Heart right ventricle (tissue), 16 donors: ENCODE measurements at regions not wholly inside any gene's neighbourhood (a gene's known extent, or its start where the extent isn't known, plus 50 kb on each side); places are given as distances from the start of the nearest gene placed in this dataset.

Source experiments
- ATAC-seq, 8 donors: fragments of 200-7000 bp; cut with Tn5 transposase; one replicate each; pipeline ENCODE4 v1.9.1; 2020; ENCODE audit warnings: mild to moderate bottlenecking in 8 of 8, moderate library complexity in 8 of 8, moderate number of reproducible peaks in 1 of 8
- DNase-seq, 2 donors: peaks; one replicate each; pipeline ENCODE4 v3.0.0-alpha.2; 2020
- H3K27ac ChIP-seq, 10 donors: fragments of 200-600 bp; sonication (generic) in 2 of 10; one replicate each; pipeline versions ENCODE4 v1.5.0 to v1.8.0; 2020 to 2022; ENCODE audit warnings: mild to moderate bottlenecking in 3 of 10
- H3K27me3 ChIP-seq, 7 donors: fragments of 200-600 bp; one replicate each; pipeline ENCODE4 v1.8.0; 2021 to 2022; ENCODE audit warnings: mild to moderate bottlenecking in 2 of 7
- H3K36me3 ChIP-seq, 9 donors: fragments of 200-600 bp; sonication (generic) in 1 of 9; one replicate each; pipeline versions ENCODE4 v1.5.0 to v1.8.0; 2020 to 2022; ENCODE audit warnings: mild to moderate bottlenecking in 2 of 9
- H3K4me1 ChIP-seq, 9 donors: fragments of 200-600 bp; sonication (generic) in 1 of 9; one replicate each; pipeline versions ENCODE4 v1.5.0 to v1.8.0; 2020 to 2022; ENCODE audit warnings: mild to moderate bottlenecking in 4 of 9
- H3K4me3 ChIP-seq, 10 donors: fragments of 200-600 bp; sonication (generic) in 2 of 10; one replicate each; pipeline versions ENCODE4 v1.5.0 to v1.8.0; 2020 to 2022; ENCODE audit warnings: mild to moderate bottlenecking in 7 of 10, moderate library complexity in 2 of 10
- H3K9me3 ChIP-seq, 11 donors: fragments of 200-600 bp in 10 of 11; sonication (generic) in 2 of 11; one replicate each; pipeline versions ENCODE4 v1.5.0 to v1.8.0; 2013 to 2022; ENCODE audit warnings: mild to moderate bottlenecking in 2 of 11, control low read depth in 1 of 11, moderate library complexity in 1 of 11
- WGBS, 2 donors: extraction: QIAGEN DNeasy Blood & Tissue Kit; methylation state at CpG; one replicate each; pipeline ENCODE4 v1.1.7; 2013; ENCODE audit warnings: inconsistent platforms in 1 of 2; 5-methylcytosine and 5-hydroxymethylcytosine counted together
- intact Hi-C, 10 donors: fragments of 100-400 bp; cut with DNase I; formaldehyde crosslinking; loops; one replicate each; pipeline versions ENCODE4 v1.11.1 to v1.14.2; 2022
- TF ChIP-seq, protein P1 (sequence below), 9 donors: fragments of 200-600 bp; sonication (generic) in 2 of 9; IDR thresholded peaks; one replicate each; pipeline versions ENCODE4 v1.5.0 to v1.8.0; 2021 to 2022; ENCODE audit warnings: antibody characterized with exemption in 9 of 9, mild to moderate bottlenecking in 5 of 9, moderate library complexity in 1 of 9
- donor health status: Arrhythmogenic right ventricular cardiomyopathy.
- donor health status: ischemic (EF 13 %, LVEDD 7.1; RV severe dilation, severe dysfunction).
- donor health status: healthy with polysubstance abuse.
- donor health status: DM: no; HTN: yes; CAD: no.
- donor health status: DM: no; HTN: no; CAD: no.
- donor health status: ischemic (EF 25% LVEDD 6.9; RV normal size, moderate dysfunction).
- donor health status: ischemic (EF 25% LVEDD 5.7; RV mildly dilated, moderate dysfunction).
- donor health status: healthy.
- donor health status: DM: yes; HTN: yes; CAD: no.
- donor health status: Ischemic cardiomyopathy.
- donor health status: ischemic (EF 35%, LVEDD 5.7; RV mildly dilated, moderate dysfunction).
- donor health status: nonischemic (EF 11% LVEDD 7.7; RV severe dilation, severe dysfunction).
- donor health status: DM: yes; HTN: yes; CAD: no.
- donor health status: PGD.
- donor health status: ischemic (EF 29% LVEDD 5.4; RV normal size, mild dysfunction).
- donor health status: nonischemic (EF 23%, LVEDD 6.1; RV moderate dilation, normal function).

DNA sequence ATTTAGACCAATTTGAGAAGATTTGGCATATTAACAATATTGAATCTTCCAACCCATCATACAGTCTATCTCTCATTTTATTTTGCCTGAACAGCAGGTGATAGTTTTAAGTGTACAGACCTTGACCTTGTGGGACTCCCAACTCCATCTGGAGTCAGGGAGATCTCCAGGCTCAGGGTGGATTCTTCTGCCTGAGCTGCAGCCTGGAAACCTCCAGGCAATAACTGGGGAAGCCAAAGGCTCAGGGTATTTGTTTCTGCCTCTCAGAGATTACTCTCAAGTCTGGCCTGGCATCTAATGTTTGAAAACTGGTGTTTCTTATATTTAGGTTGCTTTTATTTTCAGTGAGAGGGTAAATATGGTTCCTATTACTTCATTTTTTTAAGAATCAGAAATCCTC is 102.1 kb upstream of the C1QTNF9B start:
- TF ChIP-seq, protein P1, sequence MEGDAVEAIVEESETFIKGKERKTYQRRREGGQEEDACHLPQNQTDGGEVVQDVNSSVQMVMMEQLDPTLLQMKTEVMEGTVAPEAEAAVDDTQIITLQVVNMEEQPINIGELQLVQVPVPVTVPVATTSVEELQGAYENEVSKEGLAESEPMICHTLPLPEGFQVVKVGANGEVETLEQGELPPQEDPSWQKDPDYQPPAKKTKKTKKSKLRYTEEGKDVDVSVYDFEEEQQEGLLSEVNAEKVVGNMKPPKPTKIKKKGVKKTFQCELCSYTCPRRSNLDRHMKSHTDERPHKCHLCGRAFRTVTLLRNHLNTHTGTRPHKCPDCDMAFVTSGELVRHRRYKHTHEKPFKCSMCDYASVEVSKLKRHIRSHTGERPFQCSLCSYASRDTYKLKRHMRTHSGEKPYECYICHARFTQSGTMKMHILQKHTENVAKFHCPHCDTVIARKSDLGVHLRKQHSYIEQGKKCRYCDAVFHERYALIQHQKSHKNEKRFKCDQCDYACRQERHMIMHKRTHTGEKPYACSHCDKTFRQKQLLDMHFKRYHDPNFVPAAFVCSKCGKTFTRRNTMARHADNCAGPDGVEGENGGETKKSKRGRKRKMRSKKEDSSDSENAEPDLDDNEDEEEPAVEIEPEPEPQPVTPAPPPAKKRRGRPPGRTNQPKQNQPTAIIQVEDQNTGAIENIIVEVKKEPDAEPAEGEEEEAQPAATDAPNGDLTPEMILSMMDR (IDR thresholded peaks at IDR 0.05) = no peak
- no peak for DNase-seq
- no peak overlapping the region for H3K4me3 ChIP-seq
- peaks cover 0 to 29% (median 9%) of the 10 kb centered on the region in 9 donors for H3K4me1 ChIP-seq
- H3K36me3 ChIP-seq = no peaks in the 10 kb centered on the region
- peaks cover 0 to 5% (median 0%) of the 10 kb centered on the region in 11 donors for H3K9me3 ChIP-seq
- intact Hi-C loops = loop anchor here in 1 of 10 donors (1.0 kb wide), 1 partner anchor 30 kb away; no protein-coding TSS in a partner anchor
- no peaks in the 10 kb centered on the region for H3K27me3 ChIP-seq
- no peak for ATAC-seq
- H3K27ac ChIP-seq = no peak overlapping the region

DNA sequence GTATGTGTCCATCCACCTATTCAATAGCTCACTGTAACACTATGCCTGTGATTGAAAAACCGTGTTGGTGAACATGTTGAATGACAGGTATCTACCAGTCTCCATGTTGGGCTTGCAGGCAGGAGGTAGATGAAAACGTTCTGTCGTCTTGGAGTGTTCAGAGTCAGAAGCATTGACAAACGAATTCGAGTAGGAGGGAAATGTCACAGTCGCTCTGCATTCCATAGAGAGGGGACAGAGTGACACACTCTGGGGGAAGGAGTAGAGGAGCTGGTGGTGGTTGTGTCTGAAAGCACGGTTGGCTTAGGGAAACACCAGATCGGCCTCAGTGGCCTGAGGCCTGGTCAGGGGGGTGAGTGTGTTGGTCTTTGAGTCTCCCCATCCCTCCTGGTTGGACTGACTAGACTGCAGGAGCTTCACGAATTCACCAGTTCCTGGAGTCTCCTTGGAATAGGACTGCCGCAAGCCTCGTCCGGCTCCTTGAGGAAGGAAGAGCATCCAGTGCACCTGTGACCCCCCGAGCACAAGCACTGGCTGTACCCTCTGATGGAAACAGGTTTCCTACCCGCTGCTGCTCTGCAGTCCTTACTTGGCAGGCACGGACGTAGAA is 105.0 kb upstream of the C1QTNF9B start:
- Histone ChIP-seq H3K4me1 (peaks cover 0 to 9% (median 0%) of the 10 kb centered on the region in 9 donors), H3K27ac (no peak overlapping the region), H3K4me3 (no peak overlapping the region), H3K9me3 (no peaks in the 10 kb centered on the region), H3K36me3 (no peaks in the 10 kb centered on the region), H3K27me3 (no peaks in the 10 kb centered on the region)
- intact Hi-C loops = loop anchor here in 1 of 10 donors (10.0 kb wide), 1 partner anchor 78 kb away; no protein-coding TSS in a partner anchor
- TF ChIP-seq, protein P1 (IDR thresholded peaks at IDR 0.05) = no peak
- WGBS, 2 donors = 92 to 94% methylated on average over 16 of the region's 16 CpGs
- DNase-seq (no peak), ATAC-seq (no peak)

DNA sequence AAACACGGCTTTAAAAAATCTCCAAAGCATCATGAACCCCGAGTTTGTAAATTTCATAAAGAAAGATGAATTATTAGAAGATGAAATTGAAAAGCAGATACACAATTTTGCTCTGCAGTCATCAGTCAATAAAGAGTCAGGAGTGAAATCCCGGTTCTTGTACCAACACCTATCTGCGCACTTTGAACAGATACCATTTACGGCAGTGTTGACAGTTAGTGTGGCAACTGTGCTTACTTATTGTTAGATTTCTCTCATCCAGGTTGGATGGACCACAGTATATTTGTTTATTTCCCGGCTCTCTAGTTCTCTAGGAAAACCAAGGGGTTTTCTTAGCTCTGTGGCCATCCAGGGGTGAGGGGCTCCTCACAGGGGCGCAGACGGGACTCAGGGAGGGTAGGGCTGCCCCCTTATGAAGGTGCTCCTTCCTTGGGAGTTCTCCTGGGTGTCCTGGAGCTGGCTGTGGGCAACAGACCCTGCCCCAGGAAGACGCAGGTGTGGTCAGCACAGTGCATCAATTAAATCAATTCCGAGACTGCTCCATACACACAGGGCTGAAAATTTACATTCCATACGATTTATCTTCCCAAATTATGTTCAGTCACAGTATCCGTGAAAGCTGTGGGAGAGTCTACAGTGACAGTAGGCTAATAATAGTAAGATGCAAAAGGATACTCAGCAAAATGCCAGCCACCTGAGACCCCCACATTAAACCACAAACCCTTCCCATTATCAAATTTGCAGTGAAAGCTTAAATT is 107.0 kb upstream of the C1QTNF9B start:
- no peaks in the 10 kb centered on the region for H3K36me3 ChIP-seq
- ATAC-seq (no peak), DNase-seq (no peak)
- H3K27ac ChIP-seq = no peak overlapping the region
- peaks cover 0 to 4% (median 0%) of the 10 kb centered on the region in 9 donors for H3K4me1 ChIP-seq
- no peaks in the 10 kb centered on the region for H3K27me3 ChIP-seq
- intact Hi-C loops = loop anchor here in 1 of 10 donors (10.0 kb wide), 1 partner anchor 80 kb away; no protein-coding TSS in a partner anchor
- H3K4me3 ChIP-seq = no peak overlapping the region
- 90 to 92% methylated on average over 12 of the region's 12 CpGs for WGBS, 2 donors
- no peaks in the 10 kb centered on the region for H3K9me3 ChIP-seq
- TF ChIP-seq, protein P1 (IDR thresholded peaks at IDR 0.05) = no peak

- Histone ChIP-seq H3K27ac (no peak overlapping the region), H3K4me1 (no peaks in the 10 kb centered on the region)
Measured at GRCh38 chr13:24004971-24005370, 107.7 kb upstream of the C1QTNF9B start.

More at GRCh38 chr13:24004971-24005370, 107.7 kb upstream of the C1QTNF9B start:
- ATAC-seq = no peak
- Histone ChIP-seq H3K4me3 (no peak overlapping the region), H3K36me3 (no peaks in the 10 kb centered on the region), H3K27me3 (no peaks in the 10 kb centered on the region), H3K9me3 (no peaks in the 10 kb centered on the region)
- TF ChIP-seq, protein P1 (IDR thresholded peaks at IDR 0.05) = no peak
- DNase-seq = no peak
- intact Hi-C loops = loop anchor here in 1 of 10 donors (10.0 kb wide), 1 partner anchor 80 kb away; no protein-coding TSS in a partner anchor
- WGBS, 2 donors = 71 to 81% methylated on average over 3 of the region's 3 CpGs
